HepG2 (cell line): ENCODE measurements at regions not wholly inside any gene's neighbourhood (a gene's known extent, or its start where the extent isn't known, plus 50 kb on each side); places are given as distances from the start of the nearest gene placed in this dataset.
"Not testable (repeated sequence)": the region's sequence is repeated elsewhere in the genome, so short reads cannot be mapped to it uniquely, and the experiment has no call there.

ENCODE experiments used
- ATAC-seq: fragments of 200-7000 bp; cut with Tn5 transposase; 3 replicates; pipeline ENCODE4 v1.9.1; 2020; ENCODE audit warnings: mild to moderate bottlenecking, moderate library complexity
- BruUV-seq: library from RNA; stranded (reverse); fragments of 400-500 nt; replicated peaks from 2 replicates; lab custom pipeline; 2021; lab: Mats Ljungman, UMichigan
- CTCF ChIA-PET: fragments of 300-600 bp; formaldehyde crosslinking; extraction: SDS; loops from one replicate; lab custom pipeline; 2021; ENCODE audit warnings: low total read pairs, inconsistent platforms, low intra/inter-chr PET ratio; lab: Yijun Ruan, JAX
- POLR2A ChIA-PET: fragments of 350-600 bp; sonication (Branson Sonifier 250); formaldehyde crosslinking; loops from one replicate; lab custom pipeline; 2020; ENCODE audit warnings: antibody characterized with exemption, inconsistent platforms; lab: Yijun Ruan, JAX
- DNase-seq: peaks from one replicate; pipeline ENCODE4 v3.0.0-alpha.2; 2015; ENCODE audit warnings: low spot score
- FAIRE-seq: peaks from 3 replicates; lab custom pipeline; 2011; peaks lifted over from hg19 to GRCh38; lab: Jason Lieb, UNC
- H2AFZ ChIP-seq: one replicate; pipeline ENCODE4 v1.6.1; 2011; ENCODE audit warnings: low read length, inconsistent platforms
- H3K27ac ChIP-seq: fragments of 300-600 bp; 3 replicates; pipeline ENCODE4 v1.8.0; 2011; ENCODE audit warnings: mixed run types, mild to moderate bottlenecking, mixed read lengths, low read length, inconsistent platforms; ENCODE audit not compliant: insufficient read depth; ENCODE audit errors: extremely low read length
- H3K27me3 ChIP-seq, 2 experiments: fragments of 200-600 bp in 1 of 2; 2 replicates in 1 of 2; 3 replicates in 1 of 2; pipeline versions ENCODE4 v1.6.0 to v1.8.0; 2011; ENCODE audit warnings: low read length in 2 of 2, mild to moderate bottlenecking in 2 of 2, moderate library complexity in 2 of 2, inconsistent platforms in 1 of 2; ENCODE audit not compliant: insufficient read depth in 2 of 2, control insufficient read depth in 1 of 2
- H3K36me3 ChIP-seq, 2 experiments: fragments of 200-600 bp in 1 of 2; replicated peaks in 1 of 2; 2 replicates in 1 of 2; 3 replicates in 1 of 2; pipeline versions ENCODE4 v1.5.1 to v1.8.0; 2011; ENCODE audit warnings: low read length in 2 of 2, inconsistent platforms in 1 of 2; ENCODE audit not compliant: insufficient read depth in 2 of 2, control insufficient read depth in 1 of 2
- H3K4me1 ChIP-seq: 2 replicates; pipeline ENCODE4 v1.5.1; 2012; ENCODE audit warnings: low read length, inconsistent platforms; ENCODE audit not compliant: insufficient read depth
- H3K4me2 ChIP-seq: 2 replicates; pipeline ENCODE4 v1.6.0; 2011; ENCODE audit warnings: low read depth, low read length, inconsistent platforms
- H3K4me3 ChIP-seq, 3 experiments: fragments of 200-600 bp in 1 of 3; sonication (generic), shearing (Covaris generic) in 1 of 3; replicated peaks in 1 of 3; 2 replicates each; pipeline ENCODE4 v1.5.1; 2011 to 2016; ENCODE audit warnings: low read length in 3 of 3, inconsistent platforms in 2 of 3, low read depth in 2 of 3, mild to moderate bottlenecking in 2 of 3, control low read depth in 1 of 3, mixed read lengths in 1 of 3; ENCODE audit not compliant: insufficient read depth in 1 of 3
- H3K79me2 ChIP-seq: one replicate; pipeline ENCODE4 v1.6.1; 2011; ENCODE audit warnings: low read length, inconsistent platforms; ENCODE audit not compliant: insufficient read depth
- H3K9ac ChIP-seq: 2 replicates; pipeline ENCODE4 v1.6.0; 2011; ENCODE audit warnings: mild to moderate bottlenecking, low read depth, low read length, inconsistent platforms; ENCODE audit not compliant: insufficient read depth
- H3K9me3 ChIP-seq: 2 replicates; pipeline ENCODE4 v1.5.1; 2012; ENCODE audit warnings: mild to moderate bottlenecking, low read length
- H4K20me1 ChIP-seq: 2 replicates; pipeline ENCODE4 v1.6.0; 2011; ENCODE audit warnings: inconsistent platforms, mild to moderate bottlenecking, low read length, moderate library complexity; ENCODE audit not compliant: insufficient read depth
- CC2D1A ChIP-seq: sonication (generic); formaldehyde crosslinking; IDR thresholded peaks from 2 replicates; pipeline ENCODE4 v1.8.1; 2023; ENCODE audit warnings: mild to moderate bottlenecking, missing genetic modification reagents
- RFXANK ChIP-seq: IDR thresholded peaks from 2 replicates; pipeline ENCODE4 v1.6.1; 2016
- TCF7 ChIP-seq: sonication (generic); IDR thresholded peaks from 2 replicates; pipeline ENCODE4 v1.6.1; 2016; ENCODE audit warnings: antibody characterized with exemption, low read depth
- WIZ ChIP-seq: sonication (generic); formaldehyde crosslinking; IDR thresholded peaks from 2 replicates; pipeline ENCODE4 v1.5.1; 2020; ENCODE audit warnings: mild to moderate bottlenecking, missing genetic modification reagents
- ZFAT ChIP-seq: sonication (generic); formaldehyde crosslinking; conservative IDR thresholded peaks from 2 replicates; pipeline ENCODE4 v1.8.1; 2023; ENCODE audit warnings: missing genetic modification reagents, inconsistent platforms
- ZFP37 ChIP-seq: sonication (generic); formaldehyde crosslinking; IDR thresholded peaks from 2 replicates; pipeline ENCODE4 v1.4.0; 2020; ENCODE audit warnings: missing genetic modification reagents, borderline replicate concordance
- ZMYM4 ChIP-seq: sonication (generic); formaldehyde crosslinking; IDR thresholded peaks from 2 replicates; pipeline ENCODE4 v1.8.1; 2023; ENCODE audit warnings: mild to moderate bottlenecking, missing genetic modification reagents
- ZNF251 ChIP-seq: sonication (generic); formaldehyde crosslinking; IDR thresholded peaks from 2 replicates; pipeline ENCODE4 v1.9.0; 2021; ENCODE audit warnings: mild to moderate bottlenecking, missing genetic modification reagents
- ZNF263 ChIP-seq: sonication (generic); formaldehyde crosslinking; IDR thresholded peaks from 2 replicates; pipeline ENCODE4 v1.4.0; 2020; ENCODE audit warnings: missing genetic modification reagents
- ZNF564 ChIP-seq: sonication (generic); formaldehyde crosslinking; IDR thresholded peaks from 2 replicates; pipeline ENCODE4 v1.8.1; 2023; ENCODE audit warnings: mild to moderate bottlenecking, missing genetic modification reagents
- ZNF672 ChIP-seq: sonication (generic); formaldehyde crosslinking; IDR thresholded peaks from 2 replicates; pipeline ENCODE4 v1.8.1; 2022; ENCODE audit warnings: missing genetic modification reagents
- WGBS: methylation state at CpG from one replicate; pipeline ENCODE4 v1.1.6; 2017; ENCODE audit warnings: low lambda C conversion rate; 5-methylcytosine and 5-hydroxymethylcytosine counted together
- in situ Hi-C: cut with HindIII; loops from 2 replicates; pipeline ENCODE4 v1.10.0; 2017; ENCODE audit warnings: low pct_unique_long_range_greater_than_20kb; ENCODE audit not compliant: extremely low pct_ligation_motif_present
- intact Hi-C: fragments of 100-400 bp; cut with micrococcal nuclease; formaldehyde crosslinking; loops from one replicate; pipeline ENCODE4 v1.10.0; 2022; ENCODE audit not compliant: unreplicated experiment
- TF ChIP-seq, protein P1 (sequence below): sonication (generic); formaldehyde crosslinking; IDR thresholded peaks from 2 replicates; pipeline ENCODE4 v1.5.0; 2020; ENCODE audit warnings: missing genetic modification reagents, mild to moderate bottlenecking, borderline replicate concordance
- TF ChIP-seq, protein P2 (sequence below): sonication (generic); formaldehyde crosslinking; IDR thresholded peaks from 2 replicates; pipeline ENCODE4 v1.9.0; 2021; ENCODE audit warnings: missing genetic modification reagents, mild to moderate bottlenecking, borderline replicate concordance
- TF ChIP-seq, protein P3 (sequence below): sonication (generic); formaldehyde crosslinking; IDR thresholded peaks from 2 replicates; pipeline ENCODE4 v1.5.0; 2020; ENCODE audit warnings: missing genetic modification reagents

DNA sequence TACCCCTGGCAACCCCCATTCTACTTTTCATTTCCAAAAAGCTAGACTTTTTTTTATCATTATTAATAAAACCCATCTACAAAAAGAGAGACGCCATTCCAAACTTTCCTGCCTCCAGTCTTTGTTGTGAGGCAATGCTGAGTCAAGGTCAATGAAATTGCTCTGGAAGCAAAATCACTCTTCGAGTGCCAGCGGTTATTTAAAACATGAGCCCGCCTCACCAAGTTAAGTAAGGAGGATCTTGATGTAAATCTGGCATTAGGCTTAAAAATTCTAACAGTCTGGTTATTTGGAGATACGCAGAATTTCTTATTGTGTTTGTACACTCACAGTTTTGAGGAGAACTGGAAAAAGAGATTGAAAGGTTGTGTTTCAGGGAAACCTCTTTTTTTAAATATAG, 1196.3 kb downstream of the TYW1 start (continued):
- no peak for TF ChIP-seq ZFP37 (CRISPR knock-in tag)

DNA sequence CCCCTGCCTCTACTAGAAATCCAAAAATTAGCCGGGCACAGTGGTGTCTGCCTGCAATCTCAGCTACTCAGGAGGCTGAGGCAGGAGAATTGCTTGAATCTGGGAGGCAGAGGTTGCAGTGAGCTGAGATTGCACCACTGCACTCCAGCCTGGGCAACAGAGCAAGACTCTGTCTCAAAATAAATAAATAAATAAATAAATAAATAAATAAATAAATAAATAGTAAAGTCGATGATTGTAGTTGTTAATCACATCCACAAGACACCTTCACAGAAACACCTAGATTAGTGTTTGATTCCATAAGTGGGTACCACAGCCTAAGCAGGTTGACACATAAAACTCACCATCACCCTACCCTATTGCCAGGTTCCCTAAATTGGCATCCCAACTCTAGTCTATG, 1199.0 kb downstream of the TYW1 start:
- H3K27ac ChIP-seq, H2AFZ ChIP-seq, intact Hi-C loops, ATAC-seq, H3K4me2 ChIP-seq, BruUV-seq, H3K79me2 ChIP-seq, H3K9me3 ChIP-seq, H3K9ac ChIP-seq, H3K4me3 ChIP-seq, POLR2A ChIA-PET, CTCF ChIA-PET, in situ Hi-C loops, H3K27me3 ChIP-seq, H4K20me1 ChIP-seq, H3K4me1 ChIP-seq, H3K36me3 ChIP-seq, DNase-seq, FAIRE-seq: not testable (repeated sequence)
- 31% methylated on average over 2 of the region's 2 CpGs for whole genome bisulfite sequencing

DNA sequence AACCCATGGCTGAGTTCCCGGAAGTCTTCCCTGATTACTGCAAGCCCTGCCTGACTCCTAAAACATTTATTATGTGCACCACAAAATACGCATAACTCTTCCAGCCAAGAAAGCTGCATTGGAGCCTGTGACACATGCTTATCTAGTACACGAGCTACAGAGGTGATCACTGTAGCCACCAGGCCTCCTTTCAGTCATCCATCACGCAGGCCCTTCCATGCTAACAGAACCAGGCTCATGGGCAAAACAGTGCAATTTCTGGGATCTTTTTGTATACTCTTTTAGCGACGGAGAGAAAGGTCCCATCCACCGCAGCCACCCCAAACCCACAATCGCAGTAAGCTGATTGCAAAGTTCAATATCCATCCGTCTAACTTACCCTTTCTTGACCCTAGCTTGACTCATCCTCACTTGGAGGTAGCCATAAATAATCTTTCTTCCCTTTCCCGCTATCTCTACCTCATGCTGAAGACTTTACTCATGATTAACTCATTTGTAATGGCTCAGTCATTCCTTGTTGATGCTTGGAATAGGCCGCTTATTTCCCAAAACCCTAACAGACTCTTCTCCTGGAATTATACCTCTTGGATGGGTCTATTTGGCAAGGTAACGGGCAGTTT, 1203.5 kb downstream of the TYW1 start:
- ChIA-PET POLR2A (no interaction called here), CTCF (no interaction called here)
- in situ Hi-C loops (no loop called here), intact Hi-C loops (no loop called here)
- no peak for FAIRE-seq
- TF ChIP-seq ZNF263 (CRISPR knock-in tag) (no peak), ZFAT (CRISPR knock-in tag) (no peak), ZNF251 (CRISPR knock-in tag) (no peak), CC2D1A (CRISPR knock-in tag) (no peak), WIZ (CRISPR knock-in tag) (no peak), TCF7 (no peak), ZNF564 (CRISPR knock-in tag) (no peak), ZNF672 (CRISPR knock-in tag) (no peak), ZMYM4 (CRISPR knock-in tag) (no peak), RFXANK (no peak)
- TF ChIP-seq, protein P1, sequence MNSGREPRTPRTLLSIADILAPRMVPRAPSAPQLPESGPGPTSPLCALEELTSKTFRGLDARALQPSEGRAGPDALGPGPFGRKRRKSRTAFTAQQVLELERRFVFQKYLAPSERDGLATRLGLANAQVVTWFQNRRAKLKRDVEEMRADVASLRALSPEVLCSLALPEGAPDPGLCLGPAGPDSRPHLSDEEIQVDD: no peak
- TF ChIP-seq, protein P2, sequence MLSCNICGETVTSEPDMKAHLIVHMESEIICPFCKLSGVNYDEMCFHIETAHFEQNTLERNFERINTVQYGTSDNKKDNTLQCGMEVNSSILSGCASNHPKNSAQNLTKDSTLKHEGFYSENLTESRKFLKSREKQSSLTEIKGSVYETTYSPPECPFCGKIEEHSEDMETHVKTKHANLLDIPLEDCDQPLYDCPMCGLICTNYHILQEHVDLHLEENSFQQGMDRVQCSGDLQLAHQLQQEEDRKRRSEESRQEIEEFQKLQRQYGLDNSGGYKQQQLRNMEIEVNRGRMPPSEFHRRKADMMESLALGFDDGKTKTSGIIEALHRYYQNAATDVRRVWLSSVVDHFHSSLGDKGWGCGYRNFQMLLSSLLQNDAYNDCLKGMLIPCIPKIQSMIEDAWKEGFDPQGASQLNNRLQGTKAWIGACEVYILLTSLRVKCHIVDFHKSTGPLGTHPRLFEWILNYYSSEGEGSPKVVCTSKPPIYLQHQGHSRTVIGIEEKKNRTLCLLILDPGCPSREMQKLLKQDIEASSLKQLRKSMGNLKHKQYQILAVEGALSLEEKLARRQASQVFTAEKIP: no peak
- TF ChIP-seq, protein P3, sequence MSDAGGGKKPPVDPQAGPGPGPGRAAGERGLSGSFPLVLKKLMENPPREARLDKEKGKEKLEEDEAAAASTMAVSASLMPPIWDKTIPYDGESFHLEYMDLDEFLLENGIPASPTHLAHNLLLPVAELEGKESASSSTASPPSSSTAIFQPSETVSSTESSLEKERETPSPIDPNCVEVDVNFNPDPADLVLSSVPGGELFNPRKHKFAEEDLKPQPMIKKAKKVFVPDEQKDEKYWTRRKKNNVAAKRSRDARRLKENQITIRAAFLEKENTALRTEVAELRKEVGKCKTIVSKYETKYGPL (CRISPR knock-in tag): no peak
- Histone ChIP-seq H3K27me3 (no peaks in the 10 kb centered on the region), H4K20me1 (no peaks in the 10 kb centered on the region), H3K4me2 (no peak overlapping the region), H3K4me1 (no peaks in the 10 kb centered on the region), H3K9ac (no peak overlapping the region), H2AFZ (no peak overlapping the region), H3K27ac (no peak overlapping the region), H3K9me3 (no peaks in the 10 kb centered on the region), H3K4me3 (no peak overlapping the region), H3K36me3 (no peaks in the 10 kb centered on the region), H3K79me2 (no peaks in the 10 kb centered on the region)
- WGBS: 34% methylated on average over 9 of the region's 12 CpGs
- ATAC-seq: no peak
- no peak for DNase-seq
- BruUV-seq: no TSS peak
